ENCODE measurements at regions not wholly inside any gene's neighbourhood (a gene's known extent, or its start where the extent isn't known, plus 50 kb on each side); places are given as distances from the start of the nearest gene placed in this dataset.
"Not testable (repeated sequence)": the region's sequence is repeated elsewhere in the genome, so short reads cannot be mapped to it uniquely, and the experiment has no call there.

DNA sequence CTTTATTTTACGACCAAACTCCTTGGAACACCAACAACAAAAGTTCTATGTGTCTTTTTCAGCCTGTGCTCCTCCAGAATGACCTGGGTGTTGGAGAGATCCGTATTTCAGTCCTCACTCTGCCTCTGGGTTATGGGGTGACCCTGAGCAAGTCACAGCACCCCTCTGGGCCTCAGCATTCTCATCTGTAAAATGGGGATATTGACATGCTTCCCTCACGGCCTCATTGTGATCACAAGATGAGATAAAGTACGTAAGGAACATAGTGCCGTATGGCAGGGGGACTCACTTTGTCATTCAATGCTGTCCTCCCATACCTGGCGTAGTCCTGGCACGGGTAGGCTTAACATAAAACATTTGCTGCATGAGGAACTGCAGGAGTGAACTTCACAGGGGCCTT, 123.0 kb upstream of the HAND1 start:
- intact Hi-C loops (cut with DNase I), result no loop called here
- no peak overlapping the region for H3K4me3 ChIP-seq (ENCODE audit: low read length in 3 of 3)
- DNase-seq, result no peak
- no peaks in the 10 kb centered on the region for H3K36me3 ChIP-seq (ENCODE audit: control insufficient read depth in 2 of 3, insufficient read depth in 3 of 3, low read length in 3 of 3)
- FAIRE-seq, result no peak
- no peak overlapping the region for H3K9ac ChIP-seq (ENCODE audit: low read length in 3 of 3)
- no peak overlapping the region for H3K27ac ChIP-seq (ENCODE audit: low read depth in 2 of 2, low read length in 2 of 2)
- no peaks in the 10 kb centered on the region for H3K9me3 ChIP-seq (ENCODE audit: control insufficient read depth in 2 of 3, insufficient read depth in 1 of 3, low read length in 3 of 3)
- no peak for TF ChIP-seq CTCF (IDR thresholded peaks at IDR 0.05; ENCODE audit: borderline replicate concordance, extremely low read depth, insufficient read depth)
- H3K27me3 ChIP-seq (ENCODE audit: control insufficient read depth, insufficient read depth, low read length), result no peaks in the 10 kb centered on the region
- H3K4me1 ChIP-seq (ENCODE audit: control insufficient read depth in 2 of 3, insufficient read depth in 2 of 3, low read depth in 1 of 3, low read length in 3 of 3), result peaks cover 0 to 3% (median 0%) of the 10 kb centered on the region in 3 donors

GRCh38 chr5:154598021-154598420, 120.0 kb upstream of the HAND1 start:
- intact Hi-C loops (cut with DNase I), result no loop called here
- Histone ChIP-seq H3K4me3 (ENCODE audit: low read length in 3 of 3) (no peak overlapping the region), H3K9ac (ENCODE audit: low read length in 3 of 3) (no peak overlapping the region), H3K36me3 (ENCODE audit: control insufficient read depth in 2 of 3, insufficient read depth in 3 of 3, low read length in 3 of 3) (no peaks in the 10 kb centered on the region), H3K9me3 (ENCODE audit: control insufficient read depth in 2 of 3, insufficient read depth in 1 of 3, low read length in 3 of 3) (no peaks in the 10 kb centered on the region), H3K27me3 (ENCODE audit: control insufficient read depth, insufficient read depth, low read length) (no peaks in the 10 kb centered on the region), H3K4me1 (ENCODE audit: control insufficient read depth in 2 of 3, insufficient read depth in 2 of 3, low read depth in 1 of 3, low read length in 3 of 3) (no peaks in the 10 kb centered on the region), H3K27ac (ENCODE audit: low read depth in 2 of 2, low read length in 2 of 2) (no peak overlapping the region)
- no peak for TF ChIP-seq CTCF (IDR thresholded peaks at IDR 0.05; ENCODE audit: borderline replicate concordance, extremely low read depth, insufficient read depth)
- FAIRE-seq, result no peak
- no peak for DNase-seq

DNA sequence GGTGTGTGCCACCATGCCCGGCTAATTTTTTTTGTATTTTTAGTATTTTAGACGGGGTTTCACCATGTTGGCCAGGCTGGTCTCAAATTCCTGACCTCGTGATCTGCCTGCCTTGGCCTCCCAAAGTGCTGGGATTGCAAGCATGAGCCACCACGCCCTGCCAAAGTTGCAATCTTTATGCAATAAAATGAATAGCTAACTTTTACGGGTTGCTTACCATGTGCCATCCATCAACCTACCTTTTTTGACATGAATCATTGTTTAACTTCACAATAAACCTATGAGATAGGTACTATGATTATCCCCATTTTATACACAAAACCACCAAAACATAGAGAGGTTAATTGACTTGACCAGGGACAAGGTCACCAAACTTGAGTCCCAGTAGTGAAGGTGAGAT, 118.8 kb upstream of the HAND1 start:
- FAIRE-seq, result not testable (repeated sequence)

GRCh38 chr5:154595662-154596061, 117.6 kb upstream of the HAND1 start:
- Histone ChIP-seq H3K27ac (ENCODE audit: low read depth in 2 of 2, low read length in 2 of 2) (no peak overlapping the region), H3K27me3 (ENCODE audit: control insufficient read depth, insufficient read depth, low read length) (no peaks in the 10 kb centered on the region), H3K9me3 (ENCODE audit: control insufficient read depth in 2 of 3, insufficient read depth in 1 of 3, low read length in 3 of 3) (no peaks in the 10 kb centered on the region), H3K36me3 (ENCODE audit: control insufficient read depth in 2 of 3, insufficient read depth in 3 of 3, low read length in 3 of 3) (no peaks in the 10 kb centered on the region), H3K4me1 (ENCODE audit: control insufficient read depth in 2 of 3, insufficient read depth in 2 of 3, low read depth in 1 of 3, low read length in 3 of 3) (no peaks in the 10 kb centered on the region), H3K4me3 (ENCODE audit: low read length in 3 of 3) (no peak overlapping the region), H3K9ac (ENCODE audit: low read length in 3 of 3) (no peak overlapping the region)
- TF ChIP-seq CTCF (IDR thresholded peaks at IDR 0.05; ENCODE audit: borderline replicate concordance, extremely low read depth, insufficient read depth), result no peak
- DNase-seq (no peak), FAIRE-seq (no peak)
- intact Hi-C loops (cut with DNase I), result no loop called here

More for the DNA sequence above, 118.8 kb upstream of the HAND1 start:
- H3K4me3 ChIP-seq (ENCODE audit: low read length in 3 of 3); intact Hi-C loops (cut with DNase I); H3K27ac ChIP-seq (ENCODE audit: low read depth in 2 of 2, low read length in 2 of 2); H3K36me3 ChIP-seq (ENCODE audit: control insufficient read depth in 2 of 3, insufficient read depth in 3 of 3, low read length in 3 of 3); H3K27me3 ChIP-seq (ENCODE audit: control insufficient read depth, insufficient read depth, low read length); H3K9ac ChIP-seq (ENCODE audit: low read length in 3 of 3); H3K4me1 ChIP-seq (ENCODE audit: control insufficient read depth in 2 of 3, insufficient read depth in 2 of 3, low read depth in 1 of 3, low read length in 3 of 3); H3K9me3 ChIP-seq (ENCODE audit: control insufficient read depth in 2 of 3, insufficient read depth in 1 of 3, low read length in 3 of 3); DNase-seq: not testable (repeated sequence)
